ENCODE measurements at regions not wholly inside any gene's neighbourhood (a gene's known extent, or its start where the extent isn't known, plus 50 kb on each side); places are given as distances from the start of the nearest gene placed in this dataset.

- no peak for TF ChIP-seq CHD7 (IDR thresholded peaks at IDR 0.05; ENCODE audit: insufficient replicate concordance, low read length)
Observed at GRCh38 chr6:81814370-81815076, 62.0 kb upstream of the TENT5A start (continued).

All from H1 (cell line).